Astrocyte (in vitro differentiated cells and primary cell): ENCODE measurements at regions not wholly inside any gene's neighbourhood (a gene's known extent, or its start where the extent isn't known, plus 50 kb on each side); places are given as distances from the start of the nearest gene placed in this dataset.

ENCODE experiments used
- DNase-seq: peaks from one replicate; pipeline ENCODE4 v3.0.0-alpha.2; 2010; ENCODE audit warnings: low read depth
- FAIRE-seq: peaks from 2 replicates; lab custom pipeline; 2011; peaks lifted over from hg19 to GRCh38; lab: Jason Lieb, UNC
- H2AFZ ChIP-seq: 2 replicates; pipeline ENCODE4 v1.6.0; 2012; ENCODE audit warnings: low read depth, low read length, inconsistent platforms
- H3K27ac ChIP-seq: 2 replicates; pipeline ENCODE4 v1.5.1; 2011; ENCODE audit warnings: low read depth, low read length, inconsistent platforms
- H3K27me3 ChIP-seq: 2 replicates; pipeline ENCODE4 v1.6.0; 2011; ENCODE audit warnings: low read length, inconsistent platforms; ENCODE audit not compliant: insufficient read depth
- H3K36me3 ChIP-seq: 2 replicates; pipeline ENCODE4 v1.5.1; 2011; ENCODE audit warnings: low read length, inconsistent platforms; ENCODE audit not compliant: insufficient read depth
- H3K4me1 ChIP-seq: 2 replicates; pipeline ENCODE4 v1.5.1; 2011; ENCODE audit warnings: low read length, inconsistent platforms; ENCODE audit not compliant: insufficient read depth
- H3K4me2 ChIP-seq: 2 replicates; pipeline ENCODE4 v1.6.0; 2012; ENCODE audit warnings: low read length, inconsistent platforms
- H3K4me3 ChIP-seq: 2 replicates; pipeline ENCODE4 v1.5.1; 2011; ENCODE audit warnings: low read depth, mild to moderate bottlenecking, low read length, inconsistent platforms; ENCODE audit not compliant: insufficient read depth
- H3K79me2 ChIP-seq: 2 replicates; pipeline ENCODE4 v1.6.0; 2012; ENCODE audit warnings: mild to moderate bottlenecking, low read length, inconsistent platforms; ENCODE audit not compliant: insufficient read depth
- H3K9ac ChIP-seq: 2 replicates; pipeline ENCODE4 v1.6.0; 2012; ENCODE audit warnings: mild to moderate bottlenecking, low read length, inconsistent platforms
- H3K9me3 ChIP-seq: 2 replicates; pipeline ENCODE4 v1.5.1; 2012; ENCODE audit warnings: low read depth, mild to moderate bottlenecking, low read length, inconsistent platforms; ENCODE audit not compliant: insufficient read depth
- H4K20me1 ChIP-seq: 2 replicates; pipeline ENCODE4 v1.6.0; 2012; ENCODE audit warnings: low read length, inconsistent platforms; ENCODE audit not compliant: insufficient read depth
- H3K27ac Mint-ChIP-seq: one replicate; pipeline ENCODE4 v1.8.0; 2021; ENCODE audit warnings: mild to moderate bottlenecking, mixed read lengths; ENCODE audit not compliant: unreplicated experiment
- H3K27me3 Mint-ChIP-seq: one replicate; pipeline ENCODE4 v1.8.0; 2021; ENCODE audit warnings: low read depth, mixed read lengths; ENCODE audit not compliant: unreplicated experiment
- H3K36me3 Mint-ChIP-seq: one replicate; pipeline ENCODE4 v1.8.0; 2021; ENCODE audit warnings: low read depth, mixed read lengths; ENCODE audit not compliant: unreplicated experiment
- H3K4me1 Mint-ChIP-seq: one replicate; pipeline ENCODE4 v1.8.0; 2021; ENCODE audit warnings: low read depth, mixed read lengths; ENCODE audit not compliant: unreplicated experiment
- H3K4me3 Mint-ChIP-seq: one replicate; pipeline ENCODE4 v1.8.0; 2021; ENCODE audit warnings: mild to moderate bottlenecking, moderate library complexity, mixed read lengths; ENCODE audit not compliant: unreplicated experiment
- H3K9me3 Mint-ChIP-seq: one replicate; pipeline ENCODE4 v1.8.0; 2021; ENCODE audit warnings: mild to moderate bottlenecking, mixed read lengths; ENCODE audit not compliant: unreplicated experiment
- CTCF ChIP-seq: IDR thresholded peaks from 2 replicates; pipeline ENCODE4 v1.5.1; 2011; ENCODE audit warnings: low read depth, mild to moderate bottlenecking, inconsistent platforms, low read length, moderate library complexity; ENCODE audit not compliant: insufficient read depth
- EZH2 ChIP-seq: IDR thresholded peaks from 2 replicates; pipeline ENCODE4 v1.6.1; 2012; ENCODE audit warnings: mild to moderate bottlenecking, low read length, inconsistent platforms; ENCODE audit not compliant: insufficient read depth

DNA sequence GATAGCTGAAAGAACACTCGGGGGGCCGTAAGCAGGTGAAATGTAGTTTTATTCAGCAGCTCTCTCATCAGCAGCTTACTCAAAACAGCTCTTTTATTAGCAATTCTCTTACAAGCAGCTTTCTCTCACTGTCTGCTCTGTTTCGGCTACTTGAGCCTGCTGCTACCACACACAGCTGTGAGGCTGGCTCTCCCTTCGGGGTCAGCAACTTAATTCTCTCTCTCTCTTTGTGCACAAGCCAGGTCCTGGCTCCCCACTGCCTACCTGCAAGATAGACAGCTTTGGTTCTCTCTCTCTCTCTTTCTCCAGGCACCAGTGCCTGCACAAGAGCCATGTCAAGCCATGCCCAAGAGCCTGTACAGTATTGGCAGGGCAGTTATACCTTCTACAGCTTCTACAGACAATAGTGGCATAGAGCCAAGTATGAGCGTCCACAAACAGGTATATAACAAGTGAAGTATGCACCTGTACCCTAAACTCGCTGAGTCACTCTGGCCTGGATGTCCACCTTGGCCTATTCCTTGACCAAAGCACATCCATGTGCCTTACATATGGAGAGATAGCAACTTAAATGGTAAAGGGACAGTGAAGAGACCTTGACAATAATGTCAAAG, 110.8 kb downstream of the MTNR1B start:
- peaks cover 3% of the 10 kb centered on the region for H3K27me3 ChIP-seq
- no peak overlapping the region for H3K4me3 ChIP-seq
- Mint-ChIP-seq H3K27me3 (no peaks in the 10 kb centered on the region), H3K4me1 (peaks cover 8% of the 10 kb centered on the region), H3K27ac (no peak overlapping the region), H3K9me3 (peaks cover 3% of the 10 kb centered on the region), H3K4me3 (no peak overlapping the region), H3K36me3 (no peaks in the 10 kb centered on the region)
- FAIRE-seq: no peak
- no peak overlapping the region for H3K27ac ChIP-seq
- H3K4me1 ChIP-seq: no peaks in the 10 kb centered on the region
- DNase-seq: no peak
- H3K36me3 ChIP-seq: no peaks in the 10 kb centered on the region
- no peak for TF ChIP-seq EZH2
- TF ChIP-seq CTCF: no peak
- no peak overlapping the region for H3K4me2 ChIP-seq
- no peaks in the 10 kb centered on the region for H3K79me2 ChIP-seq
- H4K20me1 ChIP-seq: no peaks in the 10 kb centered on the region
- no peak overlapping the region for H2AFZ ChIP-seq
- no peak overlapping the region for H3K9ac ChIP-seq
- no peaks in the 10 kb centered on the region for H3K9me3 ChIP-seq

GRCh38 chr11:93081694-93082093, 112.2 kb downstream of the MTNR1B start:
- H3K27ac Mint-ChIP-seq: no peak overlapping the region
- no peak overlapping the region for H3K9ac ChIP-seq
- H2AFZ ChIP-seq: no peak overlapping the region
- no peaks in the 10 kb centered on the region for H3K9me3 ChIP-seq
- H3K36me3 Mint-ChIP-seq: no peaks in the 10 kb centered on the region
- H3K4me1 Mint-ChIP-seq: peaks cover 7% of the 10 kb centered on the region
- no peak overlapping the region for H3K4me2 ChIP-seq
- H3K27me3 Mint-ChIP-seq: no peaks in the 10 kb centered on the region
- H3K9me3 Mint-ChIP-seq: no peaks in the 10 kb centered on the region
- H3K36me3 ChIP-seq: no peaks in the 10 kb centered on the region
- no peak for FAIRE-seq
- no peak overlapping the region for H3K4me3 ChIP-seq
- TF ChIP-seq EZH2 (no peak), CTCF (no peak)
- H3K4me1 ChIP-seq: no peaks in the 10 kb centered on the region
- H3K27ac ChIP-seq: no peak overlapping the region
- H3K79me2 ChIP-seq: no peaks in the 10 kb centered on the region
- no peaks in the 10 kb centered on the region for H4K20me1 ChIP-seq
- peaks cover 3% of the 10 kb centered on the region for H3K27me3 ChIP-seq
- no peak for DNase-seq
- H3K4me3 Mint-ChIP-seq: no peak overlapping the region

GRCh38 chr11:93082900-93083299, 113.4 kb downstream of the MTNR1B start:
- Mint-ChIP-seq H3K4me1 (peaks cover 7% of the 10 kb centered on the region), H3K36me3 (no peaks in the 10 kb centered on the region), H3K9me3 (no peaks in the 10 kb centered on the region), H3K27me3 (no peaks in the 10 kb centered on the region), H3K4me3 (no peak overlapping the region), H3K27ac (no peak overlapping the region)
- no peaks in the 10 kb centered on the region for H3K79me2 ChIP-seq
- H3K9ac ChIP-seq: no peak overlapping the region
- H4K20me1 ChIP-seq: no peaks in the 10 kb centered on the region
- FAIRE-seq: no peak
- H3K9me3 ChIP-seq: no peaks in the 10 kb centered on the region
- no peak for DNase-seq
- peaks cover 3% of the 10 kb centered on the region for H3K27me3 ChIP-seq
- TF ChIP-seq EZH2 (no peak), CTCF (no peak)
- H3K27ac ChIP-seq: no peak overlapping the region
- no peaks in the 10 kb centered on the region for H3K36me3 ChIP-seq
- no peak overlapping the region for H3K4me3 ChIP-seq
- no peak overlapping the region for H3K4me2 ChIP-seq
- no peaks in the 10 kb centered on the region for H3K4me1 ChIP-seq
- H2AFZ ChIP-seq: no peak overlapping the region
